HG03575 (cell line): ENCODE measurements at regions not wholly inside any gene's neighbourhood (a gene's known extent, or its start where the extent isn't known, plus 50 kb on each side); places are given as distances from the start of the nearest gene placed in this dataset.

Experiments
- ATAC-seq: cut with Tn5 transposase; IDR thresholded peaks from one replicate; pipeline ENCODE4 v1.9.1; 2021; ENCODE audit not compliant: unreplicated experiment, insufficient number of reproducible peaks, low FRiP score; ENCODE audit errors: extremely low read depth

- no peak for ATAC-seq
These were observed 353.4 kb downstream of the EPM2A start for GRCh38 chr6:145381941-145382340.

- ATAC-seq, result no peak
These were observed 351.9 kb downstream of the EPM2A start for GRCh38 chr6:145383428-145383827.

DNA sequence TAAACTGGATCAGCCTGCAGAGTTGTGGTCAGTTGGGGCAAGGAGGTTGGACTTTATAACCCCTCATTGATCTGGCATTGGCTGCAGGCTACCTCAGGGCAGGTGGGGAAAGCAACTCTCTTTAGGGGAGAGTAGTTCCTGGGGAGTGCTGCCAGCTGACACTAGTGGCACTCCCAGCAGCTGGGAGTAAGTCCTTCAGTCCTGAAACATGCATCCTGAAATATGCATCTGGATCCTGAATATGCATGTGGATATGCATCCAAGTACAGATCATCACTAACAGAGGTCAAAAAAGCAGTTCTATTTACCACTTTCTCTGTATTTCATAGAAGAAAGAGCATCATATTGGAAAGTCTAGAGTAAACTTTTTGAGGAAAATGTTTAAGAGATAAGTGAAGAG lies 350.8 kb downstream of the EPM2A start:
- ATAC-seq, result no peak

DNA sequence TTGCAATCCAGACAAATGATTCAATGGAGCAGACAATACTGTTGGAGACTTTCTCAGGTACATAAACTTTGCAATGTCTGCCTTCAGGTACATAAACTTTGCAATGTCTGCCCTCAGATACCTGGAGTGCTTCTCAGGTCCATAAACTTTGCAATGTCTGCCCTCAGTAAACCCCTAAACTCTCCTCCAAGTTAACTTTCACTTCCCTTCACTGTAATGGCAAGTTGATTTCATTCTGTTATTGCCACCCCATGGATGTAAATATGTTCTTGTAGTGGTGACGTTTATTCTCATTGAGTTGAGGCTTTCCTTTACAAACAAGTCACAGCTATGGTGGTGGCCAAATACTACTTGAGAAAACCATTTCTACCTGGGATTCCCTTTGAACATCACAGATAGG lies 338.8 kb downstream of the EPM2A start:
- no peak for ATAC-seq

- no peak for ATAC-seq
These were observed 334.8 kb downstream of the EPM2A start for GRCh38 chr6:145400508-145400907.

- ATAC-seq, result no peak
These were observed 330.2 kb downstream of the EPM2A start for GRCh38 chr6:145405006-145405551.

DNA sequence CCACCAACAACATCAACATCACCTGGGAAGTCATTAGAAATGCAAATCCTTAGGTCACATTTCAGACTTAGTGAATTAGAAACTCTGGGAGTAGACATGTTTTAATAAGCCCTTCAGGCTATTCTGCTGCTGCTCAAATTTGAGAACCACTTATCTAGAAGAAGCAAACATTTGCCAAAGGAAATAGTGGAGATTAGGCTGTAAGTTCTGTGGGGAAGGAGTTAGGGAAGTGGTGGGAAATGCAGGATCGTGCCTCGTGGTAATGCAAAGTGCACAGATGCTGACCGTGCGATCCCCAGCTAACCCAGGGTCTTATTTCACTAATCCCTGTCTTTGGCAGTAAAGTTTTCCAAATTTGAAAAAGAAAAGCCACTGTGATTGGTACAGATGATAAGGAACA lies 328.5 kb downstream of the EPM2A start:
- ATAC-seq, result no peak

- no peak for ATAC-seq
These were observed 319.7 kb downstream of the EPM2A start for GRCh38 chr6:145415616-145416015.

DNA sequence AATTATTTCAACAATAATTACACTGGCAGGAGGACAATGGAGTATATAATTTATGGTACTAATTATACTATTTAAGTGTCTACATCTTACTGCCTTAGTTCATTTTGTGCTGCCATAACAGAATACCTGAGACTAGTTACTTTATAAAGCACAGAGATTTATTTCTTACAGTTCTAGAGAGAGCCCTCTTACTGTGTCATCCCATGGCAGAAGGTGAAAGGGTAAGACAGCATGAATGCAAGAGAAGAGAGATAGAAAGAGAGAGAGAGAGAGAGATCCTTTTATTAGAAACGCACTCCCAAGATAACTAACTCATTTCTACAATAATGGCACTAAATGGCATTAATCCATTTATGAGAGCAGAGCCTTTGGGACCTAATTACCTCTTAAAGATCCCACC lies 314.7 kb downstream of the EPM2A start:
- no peak for ATAC-seq

- no peak for ATAC-seq
These were observed 311.4 kb downstream of the EPM2A start for GRCh38 chr6:145423936-145424335.

DNA sequence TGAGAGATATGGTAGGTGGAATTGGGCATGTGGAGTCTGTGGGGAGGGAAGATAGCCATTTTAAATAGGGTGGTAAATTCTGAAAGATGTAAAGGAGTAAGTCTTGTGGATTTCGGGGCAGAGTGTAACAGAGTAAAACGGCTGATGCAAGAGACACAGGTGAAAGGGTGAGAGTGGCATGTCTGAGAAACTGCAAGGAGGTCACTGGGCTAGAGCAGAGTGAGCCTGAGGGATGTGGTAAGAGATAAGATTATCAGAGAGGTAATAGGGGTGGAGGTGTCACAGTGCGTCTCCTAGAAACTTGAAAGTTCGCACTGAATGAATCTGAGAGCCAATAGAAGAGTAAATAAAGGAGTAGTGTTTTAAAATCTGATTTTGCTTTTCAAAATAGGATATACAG lies 308.1 kb downstream of the EPM2A start:
- ATAC-seq, result no peak

GRCh38 chr6:145428706-145429105 lies 306.6 kb downstream of the EPM2A start:
- no peak for ATAC-seq

DNA sequence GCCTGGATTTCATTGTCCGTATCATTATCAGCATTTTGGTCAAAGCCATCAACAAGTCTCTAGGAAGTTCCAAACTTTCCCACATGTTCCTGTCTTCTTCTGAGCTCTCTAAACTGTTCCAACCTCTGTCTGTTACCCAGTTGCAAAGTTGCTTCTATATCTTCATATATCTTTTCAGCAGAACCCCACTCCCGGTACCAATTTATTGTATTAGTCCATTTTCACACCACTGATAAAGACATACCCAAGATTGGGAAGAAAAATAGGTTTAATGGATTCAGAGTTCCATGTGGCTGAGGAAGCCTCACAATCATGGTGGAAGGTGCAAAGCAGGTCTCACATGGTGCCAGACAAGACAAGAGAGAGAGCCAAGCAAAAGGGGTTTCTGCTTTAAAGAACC lies 293.2 kb downstream of the EPM2A start:
- ATAC-seq, result no peak

DNA sequence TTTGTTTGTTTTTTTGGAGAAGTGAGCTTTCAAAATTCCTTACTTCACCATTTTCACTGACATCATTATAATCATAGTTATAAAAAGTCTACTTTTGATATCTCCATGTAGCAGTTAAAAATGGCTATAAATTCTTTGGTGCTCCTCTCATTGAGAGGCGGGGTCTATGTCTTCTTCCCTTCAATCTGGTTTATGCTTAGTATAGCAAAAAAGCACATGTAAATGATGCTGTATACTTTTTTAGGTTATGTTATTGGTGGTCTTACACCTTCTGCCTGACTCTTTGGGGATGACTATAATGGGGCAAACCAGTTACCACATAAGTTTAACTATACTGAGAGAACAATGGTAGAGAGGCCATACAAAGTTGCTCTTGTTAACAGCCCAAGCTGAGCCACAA lies 289.6 kb downstream of the EPM2A start:
- no peak for ATAC-seq

DNA sequence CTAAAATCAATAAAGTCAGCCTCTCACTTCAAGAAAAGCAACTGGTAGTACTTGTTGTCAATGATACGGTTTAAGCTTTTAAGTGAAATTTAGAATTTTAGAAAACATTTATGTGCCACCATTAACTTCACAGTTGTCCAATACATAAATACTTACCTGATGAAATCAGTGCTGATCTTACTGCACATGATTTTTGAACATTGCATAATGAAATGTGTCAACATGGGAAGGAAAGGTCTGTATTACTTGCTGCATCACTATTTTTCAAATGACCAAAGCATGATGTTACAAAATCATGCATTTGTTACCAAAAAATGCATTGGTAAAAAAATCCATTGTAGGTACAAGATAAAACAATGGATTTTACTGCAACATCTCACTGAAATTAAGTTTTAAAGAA lies 284.3 kb downstream of the EPM2A start:
- ATAC-seq, result no peak

GRCh38 chr6:145453376-145453775 lies 281.9 kb downstream of the EPM2A start:
- ATAC-seq, result no peak

- no peak for ATAC-seq
These were observed 281.3 kb downstream of the EPM2A start for GRCh38 chr6:145454006-145454405.

GRCh38 chr6:145457556-145457955 lies 277.8 kb downstream of the EPM2A start:
- ATAC-seq, result no peak

DNA sequence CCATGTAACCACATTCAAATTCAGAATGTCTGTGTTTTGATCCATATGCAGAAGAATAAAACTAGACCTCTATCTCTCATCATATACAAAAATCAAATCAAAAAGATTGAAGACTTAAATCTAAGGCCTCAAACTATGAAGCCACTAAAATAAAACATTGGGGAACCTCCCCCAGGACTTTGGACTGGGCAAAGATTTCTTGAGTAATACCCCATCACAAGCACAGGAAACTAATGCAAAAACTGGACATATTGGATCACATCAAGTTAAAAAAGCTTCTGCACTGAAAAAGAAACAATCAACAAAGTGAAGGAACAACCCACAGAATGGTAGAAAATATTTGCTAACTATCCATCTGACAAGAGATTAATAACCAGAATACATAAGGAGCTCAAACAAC lies 266.8 kb downstream of the EPM2A start:
- no peak for ATAC-seq

DNA sequence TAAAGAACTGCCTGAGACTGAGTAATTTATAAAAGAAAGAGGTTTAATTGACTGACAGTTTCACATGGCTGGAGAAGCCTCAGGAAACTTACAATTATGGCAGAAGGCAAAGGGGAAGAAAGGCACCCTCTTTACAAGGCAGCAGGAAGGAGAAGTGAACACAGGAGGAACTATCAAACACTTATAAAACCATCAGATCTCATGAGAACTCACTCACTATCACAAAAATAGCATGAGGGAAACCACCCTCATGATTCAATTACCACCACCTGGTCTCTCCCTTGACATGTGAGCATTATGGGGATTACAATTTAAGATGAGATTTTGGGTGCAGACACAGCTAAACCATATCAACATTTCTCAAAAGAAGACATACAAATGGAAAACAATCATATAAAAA lies 266.3 kb downstream of the EPM2A start:
- no peak for ATAC-seq

DNA sequence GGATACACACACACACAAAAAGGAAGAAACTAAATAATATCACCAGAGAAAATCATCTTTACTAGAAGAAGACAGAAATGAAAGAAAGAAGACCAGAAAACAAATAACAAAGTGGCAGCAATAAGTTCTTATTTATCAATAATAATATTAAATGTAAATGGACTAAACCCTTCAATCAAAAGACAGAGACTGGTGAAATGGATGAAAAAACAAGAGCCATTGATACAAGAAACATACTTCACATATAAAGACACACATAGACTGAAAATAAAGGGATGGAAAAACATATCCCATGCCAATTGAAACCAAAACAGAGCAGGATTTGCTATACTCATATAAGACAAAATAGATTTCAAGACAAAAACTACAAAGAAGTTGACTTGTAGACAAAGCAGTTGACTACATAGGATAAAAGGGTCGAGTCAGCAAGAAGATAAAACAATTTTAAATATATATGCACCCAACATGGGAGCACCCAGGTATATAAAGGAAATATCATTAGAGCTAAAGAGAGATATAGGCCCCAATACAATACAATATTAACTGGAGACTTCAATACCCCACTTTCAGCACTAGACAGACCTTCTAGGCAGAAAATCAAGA lies 259.4 kb downstream of the EPM2A start:
- ATAC-seq, result no peak
